ENCODE measurements at regions not wholly inside any gene's neighbourhood (a gene's known extent, or its start where the extent isn't known, plus 50 kb on each side); places are given as distances from the start of the nearest gene placed in this dataset.

DNA sequence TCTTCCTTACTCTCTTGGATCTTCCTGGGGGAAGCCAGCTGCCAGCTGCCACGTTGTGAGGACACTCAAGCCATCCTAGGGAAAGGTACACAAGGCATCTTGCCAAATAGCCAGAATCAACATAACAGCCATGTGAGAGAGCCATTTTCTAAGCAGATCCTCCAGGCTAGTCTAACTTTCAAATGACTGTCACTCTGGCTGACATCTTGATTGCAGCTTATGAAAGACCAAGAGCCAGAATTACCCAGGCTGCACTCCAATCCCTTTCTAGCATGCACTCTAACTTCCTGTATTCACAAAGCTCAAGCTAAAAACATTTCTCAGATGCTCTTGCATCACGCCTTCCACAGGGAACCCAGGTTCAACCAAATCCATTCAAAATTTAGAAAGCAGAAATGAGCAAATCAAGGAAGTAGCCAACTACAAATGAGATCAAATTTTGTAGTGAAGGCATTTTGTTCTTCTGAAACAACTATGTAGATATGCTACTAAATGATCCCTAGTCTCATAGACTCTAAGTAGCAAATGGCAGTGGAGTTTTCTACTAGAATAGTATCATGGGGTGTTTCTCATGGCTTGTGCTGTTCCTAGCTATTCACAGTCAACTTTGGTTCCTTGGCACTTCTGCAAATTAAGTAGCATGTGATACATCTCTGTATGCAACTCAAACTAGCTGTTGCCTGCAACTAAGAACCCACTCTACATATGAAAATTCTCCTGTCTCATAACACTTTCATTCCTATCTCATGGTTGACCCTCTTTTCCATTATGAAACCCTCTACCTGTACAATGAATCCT, 281.9 kb downstream of the ZEB2 start:
- in situ Hi-C loops (cut with MboI) (no loop called here), intact Hi-C loops (cut with micrococcal nuclease) (no loop called here)
- Histone ChIP-seq H3K9ac (ENCODE audit: insufficient read depth in 1 of 2, low read depth in 2 of 2, low read length in 2 of 2) (peak overlapping the region in 1 of 2 experiments; percentile 15; a peak in 1 of 4 replicates), H3K27me3 (ENCODE audit: control insufficient read depth in 2 of 2, insufficient read depth in 2 of 2, low read length in 2 of 2) (no peaks in the 10 kb centered on the region), H3K79me2 (ENCODE audit: control insufficient read depth, insufficient read depth, low read length) (no peaks in the 10 kb centered on the region), H3K4me1 (replicated peaks in 1 of 2; ENCODE audit: control insufficient read depth in 2 of 2, insufficient read depth in 2 of 2, low read length in 2 of 2) (peaks cover 0 to 22% of the 10 kb centered on the region in 2 experiments; a peak in 2 of 5 replicates), H3K9me1 (ENCODE audit: control insufficient read depth, insufficient read depth, low read length) (no peaks in the 10 kb centered on the region), H3K4me3 (no peak overlapping the region), H3K9me3 (replicated peaks; ENCODE audit: control insufficient read depth, insufficient read depth, low read depth, low read length) (no peaks in the 10 kb centered on the region), H3K27ac (ENCODE audit: extremely low read depth, low read depth, low read length) (peak overlapping the region; percentile 18; the same call in 2 of the 3 replicates), H3K36me3 (ENCODE audit: control insufficient read depth, insufficient read depth, low read length) (no peaks in the 10 kb centered on the region; the same call in 2 of the 3 replicates), H4K20me1 (replicated peaks; ENCODE audit: control insufficient read depth, insufficient read depth, low read length) (no peaks in the 10 kb centered on the region), H3K4me2 (ENCODE audit: insufficient read depth, low read length) (no peak overlapping the region; the same call in 1 of the 2 replicates), H2AFZ (ENCODE audit: low read depth, low read length) (peak overlapping the region; percentile 79)
- DNase-seq (ENCODE audit: extremely low read depth in 1 of 4, low spot score in 3 of 4) (no peak), FAIRE-seq (peak; percentile 46), ATAC-seq (peak; percentile 42)
- POLR2A ChIA-PET, result interaction anchor here (0.6 to 0.8 kb wide), 2 partner anchors 10 to 56 kb away, joined by 3 read pairs; no protein-coding TSS in a partner anchor
- BruUV-seq (replicated peaks), result no TSS peak
- CTCF ChIA-PET (ENCODE audit: low intra/inter-chr PET ratio), result no interaction called here
- 56% methylated on average over 2 of the region's 2 CpGs for WGBS (ENCODE audit: insufficient coverage, low coverage, missing lambda C conversion rate)
- TF ChIP-seq CBX5 (IDR thresholded peaks at IDR 0.05; ENCODE audit: borderline replicate concordance, low read depth) (no peak), RAD51 (IDR thresholded peaks at IDR 0.05; ENCODE audit: borderline replicate concordance, low read depth) (no peak), MEIS2 (IDR thresholded peaks at IDR 0.05; ENCODE audit: partially characterized antibody) (no peak), HNRNPK (IDR thresholded peaks at IDR 0.05; ENCODE audit: low read depth, low read length, poor library complexity, severe bottlenecking) (no peak), ZNF124 (CRISPR knock-in tag; IDR thresholded peaks at IDR 0.05) (no peak), ZNF583 (CRISPR knock-in tag; IDR thresholded peaks at IDR 0.05) (no peak), FOXJ3 (CRISPR knock-in tag; IDR thresholded peaks at IDR 0.05) (no peak), YY1 (IDR thresholded peaks at IDR 0.05; ENCODE audit: borderline replicate concordance in 1 of 3, control insufficient read depth in 1 of 3, extremely low read depth in 1 of 3, insufficient read depth in 3 of 3, insufficient read length in 1 of 3, insufficient replicate concordance in 2 of 3, low read depth in 1 of 3, low read length in 2 of 3) (peak in 1 of 3 experiments; percentile 42), RFX1 (IDR thresholded peaks at IDR 0.05) (no peak), PBX2 (CRISPR knock-in tag; IDR thresholded peaks at IDR 0.05; ENCODE audit: low read depth) (no peak), PBX2 (tag; conservative IDR thresholded peaks at IDR 0.05; ENCODE audit: low read depth) (peak; percentile 24; the same call in 1 of the 2 replicates), RFX7 (CRISPR knock-in tag; IDR thresholded peaks at IDR 0.05) (no peak)
- TF ChIP-seq, protein P1, sequence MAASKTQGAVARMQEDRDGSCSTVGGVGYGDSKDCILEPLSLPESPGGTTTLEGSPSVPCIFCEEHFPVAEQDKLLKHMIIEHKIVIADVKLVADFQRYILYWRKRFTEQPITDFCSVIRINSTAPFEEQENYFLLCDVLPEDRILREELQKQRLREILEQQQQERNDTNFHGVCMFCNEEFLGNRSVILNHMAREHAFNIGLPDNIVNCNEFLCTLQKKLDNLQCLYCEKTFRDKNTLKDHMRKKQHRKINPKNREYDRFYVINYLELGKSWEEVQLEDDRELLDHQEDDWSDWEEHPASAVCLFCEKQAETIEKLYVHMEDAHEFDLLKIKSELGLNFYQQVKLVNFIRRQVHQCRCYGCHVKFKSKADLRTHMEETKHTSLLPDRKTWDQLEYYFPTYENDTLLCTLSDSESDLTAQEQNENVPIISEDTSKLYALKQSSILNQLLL (CRISPR knock-in tag; IDR thresholded peaks at IDR 0.05; ENCODE audit: borderline replicate concordance), result no peak
- TF ChIP-seq, protein P2, sequence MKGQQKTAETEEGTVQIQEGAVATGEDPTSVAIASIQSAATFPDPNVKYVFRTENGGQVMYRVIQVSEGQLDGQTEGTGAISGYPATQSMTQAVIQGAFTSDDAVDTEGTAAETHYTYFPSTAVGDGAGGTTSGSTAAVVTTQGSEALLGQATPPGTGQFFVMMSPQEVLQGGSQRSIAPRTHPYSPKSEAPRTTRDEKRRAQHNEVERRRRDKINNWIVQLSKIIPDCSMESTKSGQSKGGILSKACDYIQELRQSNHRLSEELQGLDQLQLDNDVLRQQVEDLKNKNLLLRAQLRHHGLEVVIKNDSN (CRISPR knock-in tag; IDR thresholded peaks at IDR 0.05), result no peak
- TF ChIP-seq, protein P3, sequence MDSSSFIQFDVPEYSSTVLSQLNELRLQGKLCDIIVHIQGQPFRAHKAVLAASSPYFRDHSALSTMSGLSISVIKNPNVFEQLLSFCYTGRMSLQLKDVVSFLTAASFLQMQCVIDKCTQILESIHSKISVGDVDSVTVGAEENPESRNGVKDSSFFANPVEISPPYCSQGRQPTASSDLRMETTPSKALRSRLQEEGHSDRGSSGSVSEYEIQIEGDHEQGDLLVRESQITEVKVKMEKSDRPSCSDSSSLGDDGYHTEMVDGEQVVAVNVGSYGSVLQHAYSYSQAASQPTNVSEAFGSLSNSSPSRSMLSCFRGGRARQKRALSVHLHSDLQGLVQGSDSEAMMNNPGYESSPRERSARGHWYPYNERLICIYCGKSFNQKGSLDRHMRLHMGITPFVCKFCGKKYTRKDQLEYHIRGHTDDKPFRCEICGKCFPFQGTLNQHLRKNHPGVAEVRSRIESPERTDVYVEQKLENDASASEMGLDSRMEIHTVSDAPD (CRISPR knock-in tag; IDR thresholded peaks at IDR 0.05), result no peak
